ENCODE measurements at regions not wholly inside any gene's neighbourhood (a gene's known extent, or its start where the extent isn't known, plus 50 kb on each side); places are given as distances from the start of the nearest gene placed in this dataset.

- Mint-ChIP-seq H3K36me3 (ENCODE audit: low read depth) (no peaks in the 10 kb centered on the region), H3K9me3 (no peaks in the 10 kb centered on the region), H3K4me3 (no peak overlapping the region), H3K27ac (no peak overlapping the region), H3K4me1 (ENCODE audit: low read depth) (peaks cover 9% of the 10 kb centered on the region), H3K27me3 (ENCODE audit: insufficient read depth) (peaks cover 3% of the 10 kb centered on the region)
- DNase-seq, result peak; percentile 22
- TF ChIP-seq, protein P1, sequence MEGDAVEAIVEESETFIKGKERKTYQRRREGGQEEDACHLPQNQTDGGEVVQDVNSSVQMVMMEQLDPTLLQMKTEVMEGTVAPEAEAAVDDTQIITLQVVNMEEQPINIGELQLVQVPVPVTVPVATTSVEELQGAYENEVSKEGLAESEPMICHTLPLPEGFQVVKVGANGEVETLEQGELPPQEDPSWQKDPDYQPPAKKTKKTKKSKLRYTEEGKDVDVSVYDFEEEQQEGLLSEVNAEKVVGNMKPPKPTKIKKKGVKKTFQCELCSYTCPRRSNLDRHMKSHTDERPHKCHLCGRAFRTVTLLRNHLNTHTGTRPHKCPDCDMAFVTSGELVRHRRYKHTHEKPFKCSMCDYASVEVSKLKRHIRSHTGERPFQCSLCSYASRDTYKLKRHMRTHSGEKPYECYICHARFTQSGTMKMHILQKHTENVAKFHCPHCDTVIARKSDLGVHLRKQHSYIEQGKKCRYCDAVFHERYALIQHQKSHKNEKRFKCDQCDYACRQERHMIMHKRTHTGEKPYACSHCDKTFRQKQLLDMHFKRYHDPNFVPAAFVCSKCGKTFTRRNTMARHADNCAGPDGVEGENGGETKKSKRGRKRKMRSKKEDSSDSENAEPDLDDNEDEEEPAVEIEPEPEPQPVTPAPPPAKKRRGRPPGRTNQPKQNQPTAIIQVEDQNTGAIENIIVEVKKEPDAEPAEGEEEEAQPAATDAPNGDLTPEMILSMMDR (IDR thresholded peaks at IDR 0.05), result no peak
Measured at GRCh38 chr6:48560408-48560807, 449.4 kb upstream of the PTCHD4 start.

DNA sequence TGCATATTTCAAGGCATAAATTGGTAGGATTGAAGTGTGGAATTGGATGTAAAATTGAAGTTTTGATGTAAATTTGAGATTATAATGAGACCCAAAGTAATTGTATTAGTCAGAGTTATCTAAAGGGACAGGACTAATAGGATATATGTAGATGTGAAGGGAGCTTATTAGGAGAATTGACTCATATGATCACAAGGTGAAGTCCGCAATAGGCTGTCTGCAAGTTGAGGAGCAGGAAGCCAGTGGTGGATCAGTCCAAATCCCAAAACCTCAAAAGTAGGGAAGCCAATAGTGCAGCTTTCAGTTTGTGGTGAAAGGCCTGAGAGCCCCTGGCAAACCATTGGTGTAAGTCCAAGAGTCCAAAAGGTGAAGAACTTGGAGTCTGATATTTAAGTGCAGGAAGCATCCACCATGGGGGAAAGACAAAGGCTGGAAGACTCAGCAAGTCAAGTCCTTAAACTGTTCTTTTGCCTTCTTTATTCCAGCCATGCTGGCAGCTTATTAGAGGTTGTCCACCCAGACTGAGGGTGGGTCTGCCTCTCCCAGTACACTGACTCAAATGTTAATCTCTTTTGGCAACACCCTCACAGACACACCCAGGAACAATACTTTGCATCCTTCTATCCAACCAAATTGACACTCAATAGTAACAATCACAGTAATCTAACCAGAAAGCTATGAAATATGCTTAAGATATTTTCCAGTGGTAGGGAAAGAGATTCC lies 442.6 kb upstream of the PTCHD4 start:
- Mint-ChIP-seq H3K4me3 (no peak overlapping the region), H3K4me1 (ENCODE audit: low read depth) (no peaks in the 10 kb centered on the region), H3K36me3 (ENCODE audit: low read depth) (no peaks in the 10 kb centered on the region), H3K27me3 (ENCODE audit: insufficient read depth) (no peaks in the 10 kb centered on the region), H3K9me3 (no peaks in the 10 kb centered on the region), H3K27ac (no peak overlapping the region)
- DNase-seq, result no peak
- TF ChIP-seq, protein P1 (IDR thresholded peaks at IDR 0.05), result no peak

DNA sequence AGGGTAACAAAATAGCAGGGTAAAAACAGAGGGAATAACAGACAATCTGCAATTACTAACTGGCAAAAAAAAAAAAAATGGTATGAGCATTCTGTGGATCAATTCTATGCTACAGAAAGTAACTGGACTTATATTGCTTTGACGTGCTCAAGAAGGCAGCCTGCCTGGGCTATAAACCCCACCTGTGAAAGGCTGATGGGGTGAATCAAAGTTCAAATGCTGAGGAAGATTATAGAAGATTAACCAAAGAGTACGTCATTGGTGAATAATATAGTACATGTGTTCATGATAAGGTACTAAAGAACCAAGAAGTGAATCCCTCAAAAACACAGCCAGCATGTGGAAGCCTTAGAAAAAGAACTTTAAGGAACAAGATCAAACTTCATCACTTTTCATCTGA lies 441.9 kb upstream of the PTCHD4 start:
- Mint-ChIP-seq H3K9me3 (no peaks in the 10 kb centered on the region), H3K27ac (no peak overlapping the region), H3K4me1 (ENCODE audit: low read depth) (no peaks in the 10 kb centered on the region), H3K36me3 (ENCODE audit: low read depth) (no peaks in the 10 kb centered on the region), H3K27me3 (ENCODE audit: insufficient read depth) (no peaks in the 10 kb centered on the region), H3K4me3 (no peak overlapping the region)
- TF ChIP-seq, protein P1 (IDR thresholded peaks at IDR 0.05), result no peak
- DNase-seq, result no peak

DNA sequence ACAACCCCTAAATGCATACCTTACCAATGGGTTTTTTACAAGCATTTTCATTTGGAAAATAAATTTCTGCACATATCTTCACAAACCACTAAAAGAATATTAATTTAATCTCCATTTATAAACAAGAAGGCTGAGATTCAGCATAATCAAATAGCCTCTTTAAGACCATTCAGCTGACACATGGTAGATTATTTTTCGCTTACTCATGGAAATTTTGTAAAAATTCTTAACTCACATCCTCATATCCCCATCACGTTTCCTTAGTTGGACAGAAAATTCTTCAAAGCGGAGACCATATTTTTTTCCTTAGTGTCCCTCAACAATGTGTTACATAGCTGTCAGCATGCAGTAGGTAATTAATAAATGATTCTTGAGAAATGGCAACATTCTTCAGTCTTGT lies 439.6 kb upstream of the PTCHD4 start:
- no peaks in the 10 kb centered on the region for H3K27me3 Mint-ChIP-seq (ENCODE audit: insufficient read depth)

DNA sequence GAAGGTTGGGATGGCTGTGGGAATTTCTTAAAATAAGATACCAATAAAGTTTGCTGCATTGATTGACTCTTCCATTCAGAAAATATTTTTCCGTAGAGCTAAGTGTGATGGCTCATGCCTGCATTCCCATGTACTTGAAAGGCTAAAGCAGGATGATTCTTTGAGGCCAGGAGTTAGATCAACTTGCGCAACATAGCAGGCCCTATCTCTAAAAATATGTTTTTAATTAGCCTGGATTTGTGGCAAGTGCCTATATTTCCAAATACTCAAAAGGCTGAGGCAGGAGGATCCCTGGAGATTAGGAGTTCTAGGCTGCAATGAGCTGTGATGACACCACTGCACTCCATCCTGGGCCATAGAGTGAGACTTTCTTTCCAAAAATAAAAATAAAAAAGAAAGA lies 431.2 kb upstream of the PTCHD4 start:
- Mint-ChIP-seq H3K27ac (no peak overlapping the region), H3K4me1 (ENCODE audit: low read depth) (no peaks in the 10 kb centered on the region), H3K27me3 (ENCODE audit: insufficient read depth) (no peaks in the 10 kb centered on the region; the same call in 1 of the 2 replicates), H3K9me3 (peaks cover 5% of the 10 kb centered on the region), H3K4me3 (no peak overlapping the region), H3K36me3 (ENCODE audit: low read depth) (no peaks in the 10 kb centered on the region)
- TF ChIP-seq, protein P1 (IDR thresholded peaks at IDR 0.05), result no peak
- no peak for DNase-seq

More for the DNA sequence above, 439.6 kb upstream of the PTCHD4 start:
- H3K27ac Mint-ChIP-seq, result no peak overlapping the region
- H3K36me3 Mint-ChIP-seq (ENCODE audit: low read depth), result no peaks in the 10 kb centered on the region
- TF ChIP-seq, protein P1 (IDR thresholded peaks at IDR 0.05), result no peak
- no peak for DNase-seq
- H3K9me3 Mint-ChIP-seq, result no peaks in the 10 kb centered on the region
- no peaks in the 10 kb centered on the region for H3K4me1 Mint-ChIP-seq (ENCODE audit: low read depth)
- no peak overlapping the region for H3K4me3 Mint-ChIP-seq
